ENCODE measurements at regions not wholly inside any gene's neighbourhood (a gene's known extent, or its start where the extent isn't known, plus 50 kb on each side); places are given as distances from the start of the nearest gene placed in this dataset.

DNA sequence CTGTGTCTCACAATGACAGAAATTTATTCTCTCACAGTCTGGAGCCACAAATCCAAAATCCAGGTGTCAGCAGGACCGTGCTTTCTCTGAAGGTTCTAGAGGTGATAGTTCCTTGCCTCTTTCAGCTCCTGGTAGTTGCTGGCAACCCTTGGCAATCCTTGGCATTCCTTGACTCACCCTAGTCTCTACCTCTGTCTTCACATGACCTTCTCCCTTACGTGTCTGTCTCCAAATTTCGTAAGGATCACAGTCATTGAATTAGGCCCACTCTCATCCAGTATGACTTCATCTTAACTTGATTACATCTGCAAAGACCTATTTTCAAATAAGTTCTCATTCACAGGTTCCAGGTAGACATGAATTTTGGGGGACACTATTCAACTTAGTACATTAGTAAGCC lies 143.1 kb downstream of the CEP57L1 start:
- in situ Hi-C loops (cut with HindIII; ENCODE audit: low sequenced_read_pairs) = no loop called here
- TF ChIP-seq, protein P1, sequence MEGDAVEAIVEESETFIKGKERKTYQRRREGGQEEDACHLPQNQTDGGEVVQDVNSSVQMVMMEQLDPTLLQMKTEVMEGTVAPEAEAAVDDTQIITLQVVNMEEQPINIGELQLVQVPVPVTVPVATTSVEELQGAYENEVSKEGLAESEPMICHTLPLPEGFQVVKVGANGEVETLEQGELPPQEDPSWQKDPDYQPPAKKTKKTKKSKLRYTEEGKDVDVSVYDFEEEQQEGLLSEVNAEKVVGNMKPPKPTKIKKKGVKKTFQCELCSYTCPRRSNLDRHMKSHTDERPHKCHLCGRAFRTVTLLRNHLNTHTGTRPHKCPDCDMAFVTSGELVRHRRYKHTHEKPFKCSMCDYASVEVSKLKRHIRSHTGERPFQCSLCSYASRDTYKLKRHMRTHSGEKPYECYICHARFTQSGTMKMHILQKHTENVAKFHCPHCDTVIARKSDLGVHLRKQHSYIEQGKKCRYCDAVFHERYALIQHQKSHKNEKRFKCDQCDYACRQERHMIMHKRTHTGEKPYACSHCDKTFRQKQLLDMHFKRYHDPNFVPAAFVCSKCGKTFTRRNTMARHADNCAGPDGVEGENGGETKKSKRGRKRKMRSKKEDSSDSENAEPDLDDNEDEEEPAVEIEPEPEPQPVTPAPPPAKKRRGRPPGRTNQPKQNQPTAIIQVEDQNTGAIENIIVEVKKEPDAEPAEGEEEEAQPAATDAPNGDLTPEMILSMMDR (IDR thresholded peaks at IDR 0.05; ENCODE audit: low read depth, low read length, missing control alignments) = no peak

DNA sequence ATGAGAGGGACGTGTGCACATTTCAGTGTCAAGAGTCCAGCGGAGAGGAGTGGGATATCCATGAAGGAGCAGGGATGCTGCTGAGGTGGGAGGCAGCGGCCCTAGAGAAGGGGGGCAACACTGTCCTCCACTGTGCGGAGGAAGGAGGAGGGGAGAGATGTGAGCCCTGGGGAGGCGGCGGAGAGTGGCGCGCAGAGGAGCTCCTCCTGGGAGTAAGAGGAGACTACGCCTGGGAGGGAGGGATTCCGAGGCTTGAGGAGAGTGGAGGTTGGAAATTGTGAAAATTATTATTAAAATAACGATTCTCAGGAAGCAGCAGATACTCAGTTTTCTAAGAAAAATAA lies 142.7 kb downstream of the CEP57L1 start:
- in situ Hi-C loops (cut with HindIII; ENCODE audit: low sequenced_read_pairs) = no loop called here
- no peak for DNase-seq (ENCODE audit: low read depth)
- TF ChIP-seq, protein P1 (IDR thresholded peaks at IDR 0.05; ENCODE audit: low read depth, low read length, missing control alignments) = no peak
- no peak overlapping the region for H3K4me3 ChIP-seq (ENCODE audit: low read depth, low read length)

More for the DNA sequence above, 143.1 kb downstream of the CEP57L1 start:
- no peak for DNase-seq (ENCODE audit: low read depth)
- H3K4me3 ChIP-seq (ENCODE audit: low read depth, low read length) = no peak overlapping the region

DNA sequence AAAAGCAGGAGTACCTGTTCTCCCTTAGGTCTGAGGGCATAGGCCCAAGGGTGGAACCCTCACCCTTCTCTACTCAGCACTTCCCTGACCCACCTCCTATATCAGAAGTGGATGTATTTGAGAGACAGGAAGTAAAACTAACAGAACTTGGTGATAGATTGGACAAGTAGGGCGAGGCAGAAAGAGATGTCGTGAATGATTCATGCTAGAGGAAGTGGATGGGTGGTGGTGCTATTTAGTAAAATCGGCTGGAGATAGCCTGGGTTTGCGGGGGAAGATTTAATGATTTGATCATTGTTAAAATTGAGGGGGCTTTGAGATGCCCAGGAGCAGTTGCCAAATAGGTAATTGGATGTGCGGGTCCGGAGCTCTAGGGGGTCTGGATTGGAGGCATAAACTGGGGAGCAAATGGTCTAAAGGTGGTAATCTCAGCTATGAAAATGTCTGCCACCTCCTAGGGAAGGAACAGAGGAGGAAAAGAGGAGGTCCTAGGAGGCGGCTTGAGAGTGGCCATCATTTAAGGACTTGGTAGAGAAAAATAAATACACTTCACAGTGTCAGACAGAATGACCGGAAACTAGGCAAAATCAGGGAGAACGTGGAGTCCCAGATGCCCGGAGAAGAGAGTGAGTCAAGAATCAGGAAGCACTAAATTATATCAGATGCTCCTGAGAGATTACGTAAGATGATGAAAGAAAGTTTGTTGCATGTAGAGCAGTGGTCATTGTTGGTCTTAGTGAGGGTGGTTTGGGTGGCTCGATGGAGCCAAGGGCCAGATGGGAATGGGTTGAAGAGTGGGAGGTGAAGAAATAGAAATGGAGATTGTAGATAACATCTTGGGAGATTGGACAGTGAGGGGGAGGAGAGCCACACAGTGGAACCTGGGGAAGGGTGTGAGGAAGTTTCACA lies 142.0 kb downstream of the CEP57L1 start:
- no peak for DNase-seq (ENCODE audit: low read depth)
- in situ Hi-C loops (cut with HindIII; ENCODE audit: low sequenced_read_pairs) = no loop called here
- H3K4me3 ChIP-seq (ENCODE audit: low read depth, low read length) = no peak overlapping the region

DNA sequence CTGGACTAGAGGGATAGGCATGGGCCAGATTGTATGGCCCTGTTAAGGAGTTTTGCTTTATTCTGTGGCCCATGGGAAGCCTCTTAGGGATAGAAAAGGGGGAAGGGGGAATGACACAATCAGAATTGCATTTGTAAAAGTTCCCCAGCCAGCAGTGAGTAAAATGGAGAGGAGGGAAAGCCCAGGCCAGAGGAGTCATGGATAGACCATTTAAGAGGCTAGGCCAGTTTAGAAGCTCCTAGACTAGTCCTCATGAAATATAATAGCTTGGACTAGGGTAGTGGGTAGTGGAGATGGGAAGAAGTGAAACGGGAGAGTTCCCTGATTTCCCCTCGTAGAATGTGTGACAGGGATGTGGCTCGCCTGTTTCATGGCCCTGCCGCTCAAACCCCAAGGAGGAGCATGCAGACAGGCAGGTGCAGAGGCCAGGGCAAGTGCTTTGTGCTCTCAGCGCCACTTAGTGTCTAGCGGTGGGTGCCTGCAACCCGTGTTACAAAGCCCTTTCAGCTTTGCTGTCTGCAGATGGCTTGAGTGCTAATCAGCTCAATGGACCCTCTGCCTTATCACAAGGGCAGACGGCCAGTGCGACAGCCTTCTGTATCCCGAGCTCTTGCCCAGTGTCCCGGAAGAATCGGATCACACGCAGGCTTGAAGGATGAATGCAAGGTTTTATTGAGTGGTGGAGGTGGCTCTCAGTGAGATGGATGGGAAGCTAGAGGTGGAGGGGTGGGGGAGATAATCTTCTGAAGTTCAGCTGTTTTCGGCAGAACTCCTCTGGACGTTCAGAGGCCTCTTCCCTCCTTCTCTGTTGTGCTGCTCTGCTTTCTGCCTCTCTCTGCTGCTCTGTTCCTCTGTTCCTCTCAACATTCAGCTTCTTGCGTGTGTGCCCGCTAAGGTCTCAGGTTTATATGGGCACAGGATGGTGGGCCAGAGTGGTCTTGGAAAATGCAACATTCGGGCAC lies 141.1 kb downstream of the CEP57L1 start:
- in situ Hi-C loops (cut with HindIII; ENCODE audit: low sequenced_read_pairs) = no loop called here

More for the DNA sequence above, 142.0 kb downstream of the CEP57L1 start:
- TF ChIP-seq, protein P1 (IDR thresholded peaks at IDR 0.05; ENCODE audit: low read depth, low read length, missing control alignments) = no peak

DNA sequence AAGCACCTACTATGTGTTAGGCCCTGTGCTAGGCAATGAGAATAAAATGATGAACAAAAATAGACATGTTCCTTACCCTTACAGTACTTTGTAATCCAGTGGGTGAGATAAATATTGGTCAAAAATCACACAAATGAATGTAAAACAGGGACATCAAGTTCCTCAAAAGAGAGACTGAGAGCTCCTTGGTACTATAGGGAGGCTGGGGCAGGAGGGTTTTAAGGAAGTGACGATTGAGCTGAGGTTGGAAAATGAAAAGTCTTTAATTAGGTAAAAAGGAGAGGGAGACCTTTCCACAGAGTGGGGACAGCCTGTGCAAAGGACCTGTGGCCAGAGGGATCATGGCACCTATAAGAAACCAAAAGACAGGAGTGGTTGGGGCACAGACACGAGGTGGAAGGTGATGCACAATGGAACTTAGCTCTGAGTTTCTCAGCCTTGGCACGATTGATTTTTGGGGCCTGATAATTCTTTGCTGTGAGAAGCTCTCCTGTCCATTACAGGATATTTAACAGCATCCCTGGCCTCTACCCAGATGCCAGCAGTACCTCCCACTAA lies 140.3 kb downstream of the CEP57L1 start:
- DNase-seq (ENCODE audit: low read depth) = no peak
- TF ChIP-seq, protein P1 (IDR thresholded peaks at IDR 0.05; ENCODE audit: low read depth, low read length, missing control alignments) = no peak
- in situ Hi-C loops (cut with HindIII; ENCODE audit: low sequenced_read_pairs) = no loop called here
- H3K4me3 ChIP-seq (ENCODE audit: low read depth, low read length) = no peak overlapping the region

More for the DNA sequence above, 141.1 kb downstream of the CEP57L1 start:
- TF ChIP-seq, protein P1 (IDR thresholded peaks at IDR 0.05; ENCODE audit: low read depth, low read length, missing control alignments) = no peak
- no peak overlapping the region for H3K4me3 ChIP-seq (ENCODE audit: low read depth, low read length)
- DNase-seq (ENCODE audit: low read depth) = no peak

DNA sequence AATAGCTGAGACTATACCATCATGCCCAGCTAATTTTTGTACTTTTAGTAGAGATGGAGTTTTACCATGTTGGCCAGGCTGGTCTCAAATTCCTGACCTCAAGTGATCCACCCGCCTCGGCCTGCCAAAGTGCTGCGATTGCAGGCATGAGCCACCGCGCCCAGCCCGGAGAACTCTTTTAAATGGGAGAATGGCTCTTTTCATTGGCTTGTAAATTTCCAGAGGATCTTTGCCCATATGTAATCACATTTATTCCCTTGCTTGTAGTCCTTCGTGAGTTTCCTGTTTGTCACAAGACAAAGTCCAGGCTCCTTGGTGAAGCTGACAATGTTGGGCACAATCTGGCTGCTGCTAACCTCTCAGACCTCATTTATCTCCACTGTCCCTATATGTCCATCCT lies 135.1 kb downstream of the CEP57L1 start:
- TF ChIP-seq, protein P1 (IDR thresholded peaks at IDR 0.05; ENCODE audit: low read depth, low read length, missing control alignments) = no peak
- DNase-seq (ENCODE audit: low read depth) = no peak
- H3K4me3 ChIP-seq (ENCODE audit: low read depth, low read length) = no peak overlapping the region
- in situ Hi-C loops (cut with HindIII; ENCODE audit: low sequenced_read_pairs) = no loop called here

Measured in astrocyte of the cerebellum (primary cell).